ENCODE measurements at regions not wholly inside any gene's neighbourhood (a gene's known extent, or its start where the extent isn't known, plus 50 kb on each side); places are given as distances from the start of the nearest gene placed in this dataset.

GRCh38 chr14:96671218-96671617 lies 126.0 kb upstream of the VRK1 start:
- TF ChIP-seq CTCF (IDR thresholded peaks at IDR 0.05; ENCODE audit: insufficient read depth, low read length, poor library complexity, severe bottlenecking) (no peak), EZH2phosphoT487 (conservative IDR thresholded peaks at IDR 0.05; ENCODE audit: low read length) (no peak)

Data from SU-DHL-6 (cell line).